ENCODE measurements at regions not wholly inside any gene's neighbourhood (a gene's known extent, or its start where the extent isn't known, plus 50 kb on each side); places are given as distances from the start of the nearest gene placed in this dataset.

GRCh38 chr4:141932490-141932889 lies 296.1 kb downstream of the IL15 start:
- Histone ChIP-seq H3K4me2 (ENCODE audit: insufficient read depth, low read length) (no peak overlapping the region), H3K4me3 (replicated peaks in 1 of 3; ENCODE audit: insufficient read depth in 1 of 3, low read depth in 1 of 3, low read length in 3 of 3) (no peak overlapping the region), H3K9me1 (replicated peaks; ENCODE audit: control insufficient read depth, extremely low read depth, insufficient read depth, low read length) (no peaks in the 10 kb centered on the region), H2AFZ (ENCODE audit: low read depth, low read length) (no peak overlapping the region), H3K9me3 (replicated peaks; ENCODE audit: control insufficient read depth, insufficient read depth, low read length) (no peaks in the 10 kb centered on the region), H3K27ac (ENCODE audit: insufficient read depth, low read depth, low read length) (no peak overlapping the region), H3K27me3 (ENCODE audit: control insufficient read depth in 2 of 2, insufficient read depth in 2 of 2, low read length in 2 of 2) (no peaks in the 10 kb centered on the region), H4K20me1 (replicated peaks; ENCODE audit: control insufficient read depth, extremely low read depth, insufficient read depth, low read length) (no peaks in the 10 kb centered on the region), H3K36me3 (ENCODE audit: control insufficient read depth in 2 of 2, extremely low read depth in 1 of 2, insufficient read depth in 2 of 2, low read length in 2 of 2) (no peaks in the 10 kb centered on the region), H3K4me1 (ENCODE audit: control insufficient read depth, extremely low read depth, insufficient read depth, low read length) (no peaks in the 10 kb centered on the region), H3K9ac (replicated peaks; ENCODE audit: extremely low read depth, insufficient read depth, low read length) (no peak overlapping the region), H3K79me2 (ENCODE audit: control insufficient read depth, insufficient read depth, low read length) (no peaks in the 10 kb centered on the region)
- FAIRE-seq (no peak), DNase-seq (ENCODE audit: low read depth, low spot score) (no peak)
- POLR2A ChIA-PET = no interaction called here
- dilution Hi-C loops (cut with MboI; ENCODE audit: extremely low pct_ligation_motif_present, low sequenced_read_pairs) (no loop called here), intact Hi-C loops (cut with micrococcal nuclease) (no loop called here)
- TF ChIP-seq MAX (IDR thresholded peaks at IDR 0.05; ENCODE audit: insufficient read depth, insufficient read length) (no peak), POLR2AphosphoS5 (IDR thresholded peaks at IDR 0.05; ENCODE audit: insufficient read depth, low read depth, low read length) (no peak), EZH2 (IDR thresholded peaks at IDR 0.05; ENCODE audit: borderline replicate concordance, low read depth, low read length, severe bottlenecking) (no peak), CTCF (IDR thresholded peaks at IDR 0.05; ENCODE audit: extremely low read depth in 1 of 2, insufficient read depth in 1 of 2, low read depth in 1 of 2, low read length in 2 of 2) (no peak), JUN (IDR thresholded peaks at IDR 0.05; ENCODE audit: borderline replicate concordance, insufficient read depth, insufficient read length, low read depth) (no peak), FOS (IDR thresholded peaks at IDR 0.05; ENCODE audit: borderline replicate concordance, insufficient read depth, low read length) (no peak), MYC (IDR thresholded peaks at IDR 0.05; ENCODE audit: low read depth, low read length) (no peak), GATA2 (IDR thresholded peaks at IDR 0.05; ENCODE audit: insufficient read depth, insufficient read length, low read depth, low read length) (no peak), POLR2A (IDR thresholded peaks at IDR 0.05; ENCODE audit: low read depth, low read length) (no peak)
- no TSS peak for BruUV-seq (replicated peaks)
- CTCF ChIA-PET = no interaction called here
